Activated CD4-positive, alpha-beta memory T cell treated with anti-CD3 and anti-CD28 coated beads, Interleukin-2, amount 10 ng/mL, durations not matched to agents 7 days and 5 days (primary cell): ENCODE measurements at regions not wholly inside any gene's neighbourhood (a gene's known extent, or its start where the extent isn't known, plus 50 kb on each side); places are given as distances from the start of the nearest gene placed in this dataset.

ENCODE experiments used
- CTCF ChIA-PET: fragments of 350-600 bp; sonication (Branson Sonifier 250); formaldehyde crosslinking; loops from one replicate; lab custom pipeline; 2021; ENCODE audit warnings: antibody characterized with exemption, inconsistent platforms; lab: Charles Lee
- POLR2A ChIA-PET: fragments of 350-600 bp; sonication (Branson Sonifier 250); formaldehyde crosslinking; loops from one replicate; lab custom pipeline; 2021; ENCODE audit warnings: antibody characterized with exemption; lab: Charles Lee
- DNase-seq: peaks from one replicate; pipeline ENCODE4 v3.0.0-alpha.2; 2020
- H3K27ac Mint-ChIP-seq: one replicate; pipeline ENCODE4 v1.8.0; 2021; ENCODE audit warnings: mild to moderate bottlenecking, mixed read lengths
- H3K27me3 Mint-ChIP-seq: one replicate; pipeline ENCODE4 v1.8.0; 2021; ENCODE audit warnings: mixed read lengths
- H3K36me3 Mint-ChIP-seq: one replicate; pipeline ENCODE4 v1.8.0; 2021; ENCODE audit warnings: low read depth, mixed read lengths
- H3K4me1 Mint-ChIP-seq: one replicate; pipeline ENCODE4 v1.8.0; 2021; ENCODE audit warnings: mixed read lengths
- H3K4me3 Mint-ChIP-seq: one replicate; pipeline ENCODE4 v1.8.0; 2021; ENCODE audit warnings: mild to moderate bottlenecking, mixed read lengths
- H3K9me3 Mint-ChIP-seq: one replicate; pipeline ENCODE4 v1.8.0; 2021; ENCODE audit warnings: mixed read lengths

- no peak for DNase-seq
- H3K27me3 Mint-ChIP-seq: no peaks in the 10 kb centered on the region
- ChIA-PET CTCF (no interaction called here), POLR2A (no interaction called here)
- H3K4me1 Mint-ChIP-seq: no peaks in the 10 kb centered on the region
- H3K36me3 Mint-ChIP-seq: no peaks in the 10 kb centered on the region
- no peak overlapping the region for H3K4me3 Mint-ChIP-seq
- H3K27ac Mint-ChIP-seq: no peak overlapping the region
- no peaks in the 10 kb centered on the region for H3K9me3 Mint-ChIP-seq
Measured at GRCh38 chr4:27210956-27211355, 350.3 kb downstream of the STIM2 start.

DNA sequence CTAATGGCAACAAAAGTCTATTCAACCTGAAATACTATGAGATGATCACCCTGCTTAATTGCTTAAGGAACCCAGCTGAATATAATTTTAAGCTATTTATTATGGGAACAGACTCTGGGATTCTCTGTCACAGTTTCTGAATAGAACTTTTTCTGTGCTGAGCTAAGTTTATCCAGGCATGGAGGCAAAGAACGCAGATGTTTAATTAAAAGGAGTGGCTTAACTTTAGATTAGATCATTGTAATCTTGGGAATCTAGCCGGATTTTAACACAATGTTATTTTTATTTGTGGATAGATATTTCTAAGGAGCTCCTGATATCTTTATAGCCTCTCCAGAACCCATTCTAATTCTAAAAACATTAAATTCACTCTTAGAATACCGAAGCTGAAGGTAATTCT is 353.4 kb downstream of the STIM2 start:
- no peaks in the 10 kb centered on the region for H3K4me1 Mint-ChIP-seq
- H3K9me3 Mint-ChIP-seq: no peaks in the 10 kb centered on the region
- no peak overlapping the region for H3K4me3 Mint-ChIP-seq
- no peak overlapping the region for H3K27ac Mint-ChIP-seq
- ChIA-PET CTCF (no interaction called here), POLR2A (no interaction called here)
- no peaks in the 10 kb centered on the region for H3K27me3 Mint-ChIP-seq
- no peaks in the 10 kb centered on the region for H3K36me3 Mint-ChIP-seq
- DNase-seq: no peak

GRCh38 chr4:27215220-27215826 is 354.7 kb downstream of the STIM2 start:
- DNase-seq: no peak
- no peak overlapping the region for H3K27ac Mint-ChIP-seq
- H3K4me3 Mint-ChIP-seq: no peak overlapping the region
- H3K36me3 Mint-ChIP-seq: no peaks in the 10 kb centered on the region
- H3K4me1 Mint-ChIP-seq: no peaks in the 10 kb centered on the region
- H3K9me3 Mint-ChIP-seq: no peaks in the 10 kb centered on the region
- POLR2A ChIA-PET: no interaction called here
- no peaks in the 10 kb centered on the region for H3K27me3 Mint-ChIP-seq
- CTCF ChIA-PET: no interaction called here

DNA sequence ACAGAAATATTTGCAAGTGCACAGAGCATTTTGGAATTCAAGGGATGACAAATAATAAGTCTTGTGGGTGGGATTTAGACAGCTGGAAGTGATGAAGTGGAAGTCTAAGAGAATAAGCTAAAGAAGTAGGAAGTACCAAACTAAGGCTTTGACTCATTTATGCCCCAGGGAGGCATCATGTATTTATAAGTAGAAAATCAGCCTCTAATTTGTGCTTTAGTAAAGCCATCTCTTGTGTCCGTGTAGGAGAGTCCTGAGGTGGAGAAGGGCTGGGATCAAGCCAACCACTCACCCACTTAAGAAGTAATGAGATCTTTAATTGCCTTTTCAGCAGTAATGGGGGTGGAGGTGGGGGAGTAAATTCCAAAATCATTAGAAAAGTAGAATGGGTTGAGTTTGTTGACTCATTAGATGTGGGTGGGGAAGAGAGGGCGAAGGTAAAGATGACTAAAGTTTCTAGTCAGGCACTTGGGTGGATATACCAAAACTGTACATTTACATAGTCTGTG is 356.7 kb downstream of the STIM2 start:
- H3K4me1 Mint-ChIP-seq: no peaks in the 10 kb centered on the region
- H3K9me3 Mint-ChIP-seq: peaks cover 2% of the 10 kb centered on the region
- no peak overlapping the region for H3K27ac Mint-ChIP-seq
- POLR2A ChIA-PET: no interaction called here
- H3K36me3 Mint-ChIP-seq: no peaks in the 10 kb centered on the region
- CTCF ChIA-PET: no interaction called here
- no peaks in the 10 kb centered on the region for H3K27me3 Mint-ChIP-seq
- DNase-seq: no peak
- no peak overlapping the region for H3K4me3 Mint-ChIP-seq

DNA sequence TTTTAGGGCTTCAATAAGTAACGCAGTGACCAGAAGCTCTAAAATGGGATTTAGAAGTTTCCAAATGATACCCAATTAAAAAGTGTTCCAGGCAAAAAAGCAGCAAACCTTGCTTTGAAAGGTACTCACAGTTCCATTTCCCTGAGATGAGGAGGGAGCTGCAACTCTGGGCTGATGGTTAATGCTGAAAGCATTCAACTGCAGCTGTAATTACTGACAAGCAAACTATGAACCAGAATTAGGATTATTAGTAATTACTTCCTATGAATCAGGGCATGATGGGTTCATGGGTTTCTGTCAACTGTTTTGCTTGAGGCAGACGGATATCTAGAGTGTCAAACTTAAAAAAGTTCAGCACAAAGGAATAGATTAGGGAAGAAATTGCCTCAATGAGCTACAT is 357.4 kb downstream of the STIM2 start:
- ChIA-PET CTCF (no interaction called here), POLR2A (no interaction called here)
- no peaks in the 10 kb centered on the region for H3K36me3 Mint-ChIP-seq
- no peak overlapping the region for H3K4me3 Mint-ChIP-seq
- no peaks in the 10 kb centered on the region for H3K27me3 Mint-ChIP-seq
- no peak overlapping the region for H3K27ac Mint-ChIP-seq
- no peaks in the 10 kb centered on the region for H3K4me1 Mint-ChIP-seq
- DNase-seq: no peak
- peaks cover 2% of the 10 kb centered on the region for H3K9me3 Mint-ChIP-seq

DNA sequence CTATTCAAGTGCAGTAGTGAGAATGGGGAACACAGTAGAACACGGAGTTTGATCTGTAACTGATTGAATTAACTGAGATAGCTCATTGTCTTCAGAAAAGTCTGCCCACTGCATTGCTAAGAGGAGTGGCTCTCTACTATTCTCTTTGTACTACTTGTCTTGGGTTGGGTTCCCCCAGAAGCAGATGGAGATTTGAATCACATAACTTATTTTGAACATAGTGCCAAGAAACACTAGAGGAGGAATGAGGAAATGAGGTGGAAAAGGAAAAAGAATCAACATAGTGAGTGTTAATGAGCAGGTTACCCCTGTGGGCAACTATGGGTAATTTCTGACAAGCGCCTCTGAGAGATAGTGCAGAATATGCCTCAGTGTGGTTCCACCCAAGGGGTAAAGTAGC is 362.7 kb downstream of the STIM2 start:
- Mint-ChIP-seq H3K4me1 (no peaks in the 10 kb centered on the region), H3K27ac (no peak overlapping the region), H3K36me3 (no peaks in the 10 kb centered on the region), H3K9me3 (peaks cover 4% of the 10 kb centered on the region), H3K27me3 (no peaks in the 10 kb centered on the region), H3K4me3 (no peak overlapping the region)
- no peak for DNase-seq
- CTCF ChIA-PET: no interaction called here
- POLR2A ChIA-PET: no interaction called here

DNA sequence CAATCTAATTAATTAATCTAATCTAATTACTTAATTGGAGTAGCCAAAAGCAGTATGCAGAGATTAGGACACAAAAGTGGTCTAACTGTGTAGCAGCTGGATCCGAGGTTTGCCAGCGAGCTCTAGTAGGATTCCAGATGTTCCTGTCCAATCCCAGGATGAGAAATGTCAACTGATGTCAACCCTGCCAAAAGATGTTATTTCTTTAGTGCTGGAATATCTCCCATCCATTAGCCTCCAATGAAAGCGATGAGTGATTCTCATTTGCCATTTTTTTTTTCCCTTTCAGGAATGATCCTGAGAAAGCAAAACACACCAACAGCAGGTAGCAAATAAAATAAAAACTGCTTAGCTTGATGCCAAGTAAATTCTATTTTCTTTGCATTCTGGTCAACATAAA is 372.9 kb downstream of the STIM2 start:
- DNase-seq: no peak
- H3K36me3 Mint-ChIP-seq: no peaks in the 10 kb centered on the region
- H3K9me3 Mint-ChIP-seq: peaks cover 4% of the 10 kb centered on the region
- ChIA-PET POLR2A (no interaction called here), CTCF (no interaction called here)
- H3K27me3 Mint-ChIP-seq: no peaks in the 10 kb centered on the region
- H3K4me3 Mint-ChIP-seq: no peak overlapping the region
- no peak overlapping the region for H3K27ac Mint-ChIP-seq
- H3K4me1 Mint-ChIP-seq: no peaks in the 10 kb centered on the region

DNA sequence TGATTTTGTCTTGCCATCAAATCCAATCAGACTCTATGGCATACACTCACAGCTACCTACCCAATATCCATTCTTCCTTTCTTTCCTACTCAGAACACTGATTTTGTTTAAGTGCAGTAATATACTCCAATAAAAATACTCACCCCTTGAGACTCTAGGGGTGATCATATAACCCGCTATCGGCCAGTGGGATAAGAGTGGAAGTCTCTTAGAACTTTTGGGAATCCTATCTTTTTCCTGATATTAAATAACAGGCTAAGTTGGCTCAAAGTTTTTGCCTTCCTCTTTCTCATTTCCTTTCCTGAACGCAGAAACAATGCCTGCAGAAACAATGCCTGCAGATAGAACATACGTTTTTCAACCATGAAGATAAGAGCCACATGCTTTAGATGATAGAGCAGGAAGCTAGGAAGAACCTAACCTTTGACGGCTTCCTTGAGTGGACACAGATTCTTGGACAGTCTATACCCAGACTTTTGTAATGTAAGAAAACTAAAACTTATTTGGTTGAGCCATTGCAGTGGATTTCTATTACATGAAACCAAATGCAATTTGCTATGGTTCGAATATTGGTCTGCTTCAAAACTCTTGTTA is 373.8 kb downstream of the STIM2 start:
- ChIA-PET POLR2A (no interaction called here), CTCF (no interaction called here)
- DNase-seq: no peak
- Mint-ChIP-seq H3K4me3 (no peak overlapping the region), H3K27me3 (no peaks in the 10 kb centered on the region), H3K4me1 (no peaks in the 10 kb centered on the region), H3K9me3 (peaks cover 4% of the 10 kb centered on the region), H3K27ac (no peak overlapping the region), H3K36me3 (no peaks in the 10 kb centered on the region)

GRCh38 chr4:27239641-27240040 is 379.0 kb downstream of the STIM2 start:
- H3K4me1 Mint-ChIP-seq: no peaks in the 10 kb centered on the region
- H3K36me3 Mint-ChIP-seq: no peaks in the 10 kb centered on the region
- DNase-seq: no peak
- POLR2A ChIA-PET: no interaction called here
- CTCF ChIA-PET: no interaction called here
- H3K27me3 Mint-ChIP-seq: no peaks in the 10 kb centered on the region
- H3K27ac Mint-ChIP-seq: no peak overlapping the region
- no peaks in the 10 kb centered on the region for H3K9me3 Mint-ChIP-seq
- H3K4me3 Mint-ChIP-seq: no peak overlapping the region

DNA sequence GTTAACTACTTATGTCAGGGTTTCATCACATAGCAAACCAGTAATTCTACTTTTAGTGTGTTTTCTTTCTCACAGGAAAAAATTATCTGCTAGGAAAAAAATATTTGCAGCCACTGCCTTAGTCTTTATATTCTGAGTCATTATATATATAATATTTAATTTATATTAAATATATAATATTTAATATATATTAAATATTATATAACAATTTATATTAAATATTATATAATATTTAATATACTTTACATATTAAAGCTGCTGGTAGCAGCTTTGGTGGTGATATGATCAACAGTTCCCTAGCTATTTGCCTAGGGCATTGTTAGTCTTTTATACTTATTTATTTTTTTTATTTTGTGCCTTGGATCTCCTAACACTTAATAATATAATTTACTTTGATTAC is 381.6 kb downstream of the STIM2 start:
- Mint-ChIP-seq H3K4me3 (no peak overlapping the region), H3K27me3 (no peaks in the 10 kb centered on the region), H3K27ac (no peak overlapping the region), H3K9me3 (no peaks in the 10 kb centered on the region), H3K36me3 (no peaks in the 10 kb centered on the region), H3K4me1 (no peaks in the 10 kb centered on the region)
- POLR2A ChIA-PET: no interaction called here
- DNase-seq: no peak
- CTCF ChIA-PET: no interaction called here

DNA sequence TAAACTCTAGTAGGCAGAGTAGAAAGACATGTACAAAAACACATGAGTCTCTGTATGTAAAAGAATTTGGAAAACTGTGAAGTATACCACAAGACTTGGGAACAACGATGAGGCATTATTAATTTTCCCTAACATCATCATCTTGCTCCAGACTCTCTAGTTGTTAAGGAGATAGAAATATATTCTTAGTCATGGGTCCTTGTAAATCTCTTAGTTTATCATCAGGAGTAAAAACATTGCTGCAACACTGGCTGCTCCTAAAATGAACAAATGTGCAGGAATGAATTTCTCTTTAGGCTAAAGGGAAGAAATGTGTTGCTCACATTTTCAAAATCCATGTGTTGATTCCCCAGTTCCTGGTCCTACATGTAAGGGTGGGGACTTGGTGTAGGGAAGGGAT is 384.6 kb downstream of the STIM2 start:
- CTCF ChIA-PET: no interaction called here
- no peaks in the 10 kb centered on the region for H3K9me3 Mint-ChIP-seq
- H3K36me3 Mint-ChIP-seq: no peaks in the 10 kb centered on the region
- POLR2A ChIA-PET: no interaction called here
- H3K27ac Mint-ChIP-seq: no peak overlapping the region
- no peak overlapping the region for H3K4me3 Mint-ChIP-seq
- no peaks in the 10 kb centered on the region for H3K4me1 Mint-ChIP-seq
- DNase-seq: no peak
- no peaks in the 10 kb centered on the region for H3K27me3 Mint-ChIP-seq

GRCh38 chr4:27248829-27249228 is 388.2 kb downstream of the STIM2 start:
- no peak overlapping the region for H3K27ac Mint-ChIP-seq
- CTCF ChIA-PET: no interaction called here
- POLR2A ChIA-PET: no interaction called here

GRCh38 chr4:27251771-27252170 is 391.1 kb downstream of the STIM2 start:
- Mint-ChIP-seq H3K9me3 (no peaks in the 10 kb centered on the region), H3K27me3 (no peaks in the 10 kb centered on the region), H3K36me3 (no peaks in the 10 kb centered on the region), H3K4me1 (no peaks in the 10 kb centered on the region), H3K27ac (no peak overlapping the region), H3K4me3 (no peak overlapping the region)
- ChIA-PET POLR2A (no interaction called here), CTCF (no interaction called here)
- DNase-seq: no peak

More at GRCh38 chr4:27248829-27249228, 388.2 kb downstream of the STIM2 start:
- no peak for DNase-seq
- Mint-ChIP-seq H3K36me3 (no peaks in the 10 kb centered on the region), H3K9me3 (no peaks in the 10 kb centered on the region), H3K4me1 (no peaks in the 10 kb centered on the region), H3K4me3 (no peak overlapping the region), H3K27me3 (no peaks in the 10 kb centered on the region)

DNA sequence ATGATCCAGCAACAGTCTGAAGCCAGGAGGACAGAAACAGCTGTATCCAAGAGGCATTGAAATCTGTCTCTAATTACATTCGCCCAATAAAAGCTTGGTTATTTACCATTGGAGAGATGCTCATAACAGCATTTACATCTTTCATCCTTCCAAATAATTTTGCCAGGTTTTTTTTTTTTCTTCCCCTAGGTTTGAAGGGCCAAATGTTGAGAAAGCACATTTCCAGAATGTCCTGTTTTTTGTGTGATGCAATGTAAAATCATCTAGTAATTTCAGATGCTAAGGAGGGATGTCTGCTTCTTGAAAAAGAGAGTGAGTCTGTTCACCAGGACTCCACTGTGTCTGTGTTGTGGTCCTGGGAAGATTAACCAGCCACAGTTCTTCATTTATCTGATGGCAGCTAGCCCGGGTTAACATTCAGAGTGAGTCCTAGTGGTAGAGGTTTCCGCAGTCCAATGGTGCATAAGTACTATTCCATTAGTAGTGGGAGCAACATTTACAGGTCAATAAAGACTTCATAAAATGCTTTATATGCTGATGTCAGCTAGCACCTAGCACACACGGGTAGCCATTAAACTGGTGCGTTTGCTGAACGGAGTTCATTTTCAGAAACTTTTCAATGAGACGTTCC is 406.8 kb downstream of the STIM2 start:
- no peaks in the 10 kb centered on the region for H3K4me1 Mint-ChIP-seq
- CTCF ChIA-PET: no interaction called here
- H3K27ac Mint-ChIP-seq: no peak overlapping the region
- no peak overlapping the region for H3K4me3 Mint-ChIP-seq
- no peaks in the 10 kb centered on the region for H3K36me3 Mint-ChIP-seq
- H3K27me3 Mint-ChIP-seq: no peaks in the 10 kb centered on the region
- POLR2A ChIA-PET: no interaction called here
- no peak for DNase-seq
- H3K9me3 Mint-ChIP-seq: no peaks in the 10 kb centered on the region
